GM19467 (cell line): ENCODE measurements at regions not wholly inside any gene's neighbourhood (a gene's known extent, or its start where the extent isn't known, plus 50 kb on each side); places are given as distances from the start of the nearest gene placed in this dataset.

ENCODE experiments used
- ATAC-seq: cut with Tn5 transposase; IDR thresholded peaks from one replicate; pipeline ENCODE4 v1.9.1; 2021; ENCODE audit warnings: mild to moderate bottlenecking, moderate library complexity; ENCODE audit not compliant: unreplicated experiment

- no peak for ATAC-seq
These were observed 167.0 kb upstream of the DMRTA1 start for GRCh38 chr9:22279636-22280035.

- ATAC-seq = no peak
These were observed 161.6 kb upstream of the DMRTA1 start for GRCh38 chr9:22285066-22285465.

- no peak for ATAC-seq
These were observed 160.0 kb upstream of the DMRTA1 start for GRCh38 chr9:22286661-22287060.

GRCh38 chr9:22288661-22289060, 158.0 kb upstream of the DMRTA1 start:
- no peak for ATAC-seq

- no peak for ATAC-seq
These were observed 139.5 kb upstream of the DMRTA1 start for GRCh38 chr9:22307013-22307711.

- no peak for ATAC-seq
These were observed 138.4 kb upstream of the DMRTA1 start for GRCh38 chr9:22308177-22308576.

- no peak for ATAC-seq
These were observed 130.0 kb upstream of the DMRTA1 start for GRCh38 chr9:22316645-22317044.

GRCh38 chr9:22331533-22331932, 115.1 kb upstream of the DMRTA1 start:
- no peak for ATAC-seq

GRCh38 chr9:22332202-22332601, 114.4 kb upstream of the DMRTA1 start:
- ATAC-seq = no peak

GRCh38 chr9:22337261-22337660, 109.4 kb upstream of the DMRTA1 start:
- ATAC-seq = no peak

GRCh38 chr9:22342491-22343217, 104.0 kb upstream of the DMRTA1 start:
- ATAC-seq = no peak

- ATAC-seq = no peak
These were observed 103.4 kb upstream of the DMRTA1 start for GRCh38 chr9:22343218-22343611.

- no peak for ATAC-seq
These were observed 91.8 kb upstream of the DMRTA1 start for GRCh38 chr9:22354699-22355384.

GRCh38 chr9:22356985-22357384, 89.6 kb upstream of the DMRTA1 start:
- ATAC-seq = no peak

- ATAC-seq = no peak
These were observed 83.2 kb upstream of the DMRTA1 start for GRCh38 chr9:22363421-22363887.

GRCh38 chr9:22373636-22374035, 73.0 kb upstream of the DMRTA1 start:
- no peak for ATAC-seq

GRCh38 chr9:22374051-22374450, 72.6 kb upstream of the DMRTA1 start:
- no peak for ATAC-seq

- no peak for ATAC-seq
These were observed 67.4 kb upstream of the DMRTA1 start for GRCh38 chr9:22379272-22379671.

GRCh38 chr9:22381170-22381569, 65.5 kb upstream of the DMRTA1 start:
- ATAC-seq = no peak

- ATAC-seq = no peak
These were observed 64.3 kb upstream of the DMRTA1 start for GRCh38 chr9:22382331-22382730.

GRCh38 chr9:22383718-22384117, 62.9 kb upstream of the DMRTA1 start:
- ATAC-seq = no peak

- no peak for ATAC-seq
These were observed 57.4 kb upstream of the DMRTA1 start for GRCh38 chr9:22389271-22389670.
